Chondrocyte (in vitro differentiated cells): ENCODE measurements at regions not wholly inside any gene's neighbourhood (a gene's known extent, or its start where the extent isn't known, plus 50 kb on each side); places are given as distances from the start of the nearest gene placed in this dataset.

Experiments used
- DNase-seq: peaks from one replicate; pipeline ENCODE4 v3.0.0; 2021; ENCODE audit warnings: mixed read lengths, low spot score
- H3K27ac Mint-ChIP-seq: one replicate; pipeline ENCODE4 v1.8.0; 2021; ENCODE audit warnings: mild to moderate bottlenecking, moderate library complexity, mixed read lengths; ENCODE audit not compliant: unreplicated experiment
- H3K27me3 Mint-ChIP-seq: 2 replicates; pipeline ENCODE4 v1.8.0; 2021; ENCODE audit warnings: low read depth, mixed read lengths
- H3K36me3 Mint-ChIP-seq: 2 replicates; pipeline ENCODE4 v1.8.0; 2021; ENCODE audit warnings: low read depth, mixed read lengths
- H3K4me1 Mint-ChIP-seq: 2 replicates; pipeline ENCODE4 v1.8.0; 2021; ENCODE audit warnings: low read depth, mild to moderate bottlenecking, mixed read lengths
- H3K4me3 Mint-ChIP-seq: one replicate; pipeline ENCODE4 v1.8.0; 2021; ENCODE audit warnings: mild to moderate bottlenecking, moderate library complexity, mixed read lengths; ENCODE audit not compliant: unreplicated experiment
- H3K9me3 Mint-ChIP-seq: 2 replicates; pipeline ENCODE4 v1.8.0; 2021; ENCODE audit warnings: low read depth, mixed read lengths
- TF ChIP-seq, protein P1 (sequence below): fragments of 200-600 bp; sonication (generic); IDR thresholded peaks from 2 replicates; pipeline ENCODE4 v1.5.0; 2021; ENCODE audit warnings: antibody characterized with exemption, mild to moderate bottlenecking, moderate library complexity

DNA sequence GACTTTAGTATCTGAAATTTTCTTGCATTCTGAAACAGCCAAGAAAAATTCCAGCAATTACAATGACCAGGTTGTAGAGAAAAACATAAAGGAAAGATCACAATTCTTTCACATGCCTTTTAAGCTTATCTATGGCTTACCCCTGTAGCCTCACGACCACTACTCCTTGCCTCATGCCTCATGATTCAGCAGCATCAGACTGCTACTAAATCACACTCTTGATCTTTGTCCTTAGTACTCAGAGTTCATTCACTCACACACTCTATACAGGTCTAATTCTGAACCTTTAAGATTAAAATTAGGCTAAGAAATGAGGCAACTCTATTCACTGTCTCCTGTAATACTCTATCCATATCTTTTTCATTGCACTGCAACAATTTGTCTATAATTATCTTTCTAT is 415.1 kb downstream of the MLLT3 start:
- TF ChIP-seq, protein P1, sequence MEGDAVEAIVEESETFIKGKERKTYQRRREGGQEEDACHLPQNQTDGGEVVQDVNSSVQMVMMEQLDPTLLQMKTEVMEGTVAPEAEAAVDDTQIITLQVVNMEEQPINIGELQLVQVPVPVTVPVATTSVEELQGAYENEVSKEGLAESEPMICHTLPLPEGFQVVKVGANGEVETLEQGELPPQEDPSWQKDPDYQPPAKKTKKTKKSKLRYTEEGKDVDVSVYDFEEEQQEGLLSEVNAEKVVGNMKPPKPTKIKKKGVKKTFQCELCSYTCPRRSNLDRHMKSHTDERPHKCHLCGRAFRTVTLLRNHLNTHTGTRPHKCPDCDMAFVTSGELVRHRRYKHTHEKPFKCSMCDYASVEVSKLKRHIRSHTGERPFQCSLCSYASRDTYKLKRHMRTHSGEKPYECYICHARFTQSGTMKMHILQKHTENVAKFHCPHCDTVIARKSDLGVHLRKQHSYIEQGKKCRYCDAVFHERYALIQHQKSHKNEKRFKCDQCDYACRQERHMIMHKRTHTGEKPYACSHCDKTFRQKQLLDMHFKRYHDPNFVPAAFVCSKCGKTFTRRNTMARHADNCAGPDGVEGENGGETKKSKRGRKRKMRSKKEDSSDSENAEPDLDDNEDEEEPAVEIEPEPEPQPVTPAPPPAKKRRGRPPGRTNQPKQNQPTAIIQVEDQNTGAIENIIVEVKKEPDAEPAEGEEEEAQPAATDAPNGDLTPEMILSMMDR, result no peak
- Mint-ChIP-seq H3K27ac (no peak overlapping the region), H3K36me3 (no peaks in the 10 kb centered on the region), H3K4me3 (no peak overlapping the region), H3K27me3 (peaks cover 19% of the 10 kb centered on the region), H3K9me3 (no peaks in the 10 kb centered on the region), H3K4me1 (no peaks in the 10 kb centered on the region)
- DNase-seq, result no peak

DNA sequence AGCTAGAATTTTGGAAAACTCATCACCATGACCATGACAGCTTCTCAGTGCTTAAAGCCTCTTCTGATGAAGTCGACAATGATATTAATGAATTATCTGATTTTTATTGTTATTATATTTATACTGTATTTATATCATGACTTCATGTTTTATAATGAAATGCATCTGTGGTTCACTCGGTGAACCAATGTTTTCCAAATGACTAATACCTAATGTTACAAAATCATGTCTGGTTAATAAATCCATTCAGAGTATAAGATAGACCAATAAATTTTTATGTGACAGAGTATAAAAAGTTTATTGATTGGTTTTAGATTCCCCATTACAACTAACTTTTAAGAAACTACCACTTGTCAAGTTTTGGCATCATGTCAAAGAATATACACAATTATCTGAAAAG is 416.5 kb downstream of the MLLT3 start:
- no peak for DNase-seq
- TF ChIP-seq, protein P1, result no peak
- peaks cover 18% of the 10 kb centered on the region for H3K27me3 Mint-ChIP-seq

DNA sequence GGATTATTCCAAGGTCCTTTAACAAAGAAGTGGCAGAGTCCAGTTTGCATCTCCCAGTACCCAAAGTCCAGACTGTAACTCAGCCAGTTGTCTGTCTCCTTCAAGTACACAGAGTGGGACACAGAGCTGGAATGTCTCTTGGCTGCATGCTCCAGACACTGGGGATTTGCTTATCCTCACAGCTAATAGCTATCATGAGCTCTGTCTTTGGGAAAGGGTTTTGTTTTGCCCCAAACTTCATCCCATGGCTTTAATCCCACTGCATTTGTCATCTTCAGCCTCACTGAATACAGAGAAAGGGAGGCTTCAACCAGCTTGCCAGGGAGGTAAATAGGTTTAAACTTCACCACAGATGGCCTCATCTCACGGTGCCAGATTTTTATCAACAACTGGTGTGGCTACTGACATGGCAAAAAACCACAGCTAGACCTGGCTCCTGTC is 412.2 kb upstream of the SLC24A2 start:
- Mint-ChIP-seq H3K4me1 (peaks cover 7% of the 10 kb centered on the region), H3K36me3 (peaks cover 3% of the 10 kb centered on the region), H3K9me3 (peaks cover 3% of the 10 kb centered on the region), H3K4me3 (no peak overlapping the region), H3K27me3 (peaks cover 17% of the 10 kb centered on the region), H3K27ac (no peak overlapping the region)
- TF ChIP-seq, protein P1, result no peak
- DNase-seq, result no peak

More for the DNA sequence above, 416.5 kb downstream of the MLLT3 start:
- H3K36me3 Mint-ChIP-seq, result no peaks in the 10 kb centered on the region
- H3K4me1 Mint-ChIP-seq, result peaks cover 7% of the 10 kb centered on the region
- H3K9me3 Mint-ChIP-seq, result no peaks in the 10 kb centered on the region
- no peak overlapping the region for H3K4me3 Mint-ChIP-seq
- H3K27ac Mint-ChIP-seq, result no peak overlapping the region

DNA sequence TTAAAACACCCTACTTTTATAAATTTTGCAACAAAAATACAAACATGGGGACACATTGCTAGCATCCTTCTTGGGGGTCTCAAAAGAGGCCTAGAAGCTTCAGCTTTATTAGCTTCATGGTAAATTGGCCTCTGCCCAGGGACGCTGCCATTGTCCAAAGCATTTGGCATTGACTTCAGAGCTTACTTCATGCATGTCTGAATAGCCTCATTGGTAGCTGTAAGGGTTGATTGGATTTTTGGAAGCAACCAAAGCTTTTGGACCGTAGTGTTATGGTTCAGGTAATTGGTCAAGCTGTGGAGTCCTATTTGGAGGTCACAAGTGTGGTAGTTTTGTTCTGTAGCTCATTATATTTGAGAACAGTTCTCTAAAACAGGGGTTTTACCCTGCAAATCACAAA is 411.7 kb upstream of the SLC24A2 start:
- TF ChIP-seq, protein P1, result no peak
- Mint-ChIP-seq H3K27me3 (peaks cover 17% of the 10 kb centered on the region), H3K36me3 (peaks cover 3% of the 10 kb centered on the region), H3K4me3 (no peak overlapping the region), H3K27ac (no peak overlapping the region), H3K4me1 (peaks cover 7% of the 10 kb centered on the region), H3K9me3 (peaks cover 5% of the 10 kb centered on the region)
- no peak for DNase-seq

DNA sequence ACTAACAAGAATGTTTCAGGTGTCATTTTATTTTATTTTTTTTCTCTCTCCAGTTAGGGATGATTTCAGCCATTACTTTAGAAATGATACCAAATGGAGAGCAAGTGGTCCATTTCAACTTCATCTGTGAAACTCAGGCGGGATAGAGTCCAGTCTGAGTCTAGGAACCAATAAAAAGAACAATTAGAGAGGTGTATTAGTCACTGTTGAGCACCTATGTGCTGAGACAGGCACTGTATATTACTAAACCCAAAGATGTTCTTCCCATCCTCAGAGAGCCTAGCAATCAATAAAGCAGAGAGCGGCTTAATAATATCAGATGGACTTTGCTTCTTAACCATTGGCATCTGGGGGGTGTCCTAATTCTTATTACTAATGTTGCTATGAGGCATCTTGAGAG is 410.3 kb upstream of the SLC24A2 start:
- peaks cover 4% of the 10 kb centered on the region for H3K36me3 Mint-ChIP-seq

More for the DNA sequence above, 410.3 kb upstream of the SLC24A2 start:
- H3K4me3 Mint-ChIP-seq, result no peak overlapping the region
- peaks cover 7% of the 10 kb centered on the region for H3K4me1 Mint-ChIP-seq
- TF ChIP-seq, protein P1, result no peak
- H3K27me3 Mint-ChIP-seq, result peaks cover 17% of the 10 kb centered on the region
- no peak for DNase-seq
- H3K27ac Mint-ChIP-seq, result no peak overlapping the region
- peaks cover 13% of the 10 kb centered on the region for H3K9me3 Mint-ChIP-seq
